PC-3 (cell line): ENCODE measurements at regions not wholly inside any gene's neighbourhood (a gene's known extent, or its start where the extent isn't known, plus 50 kb on each side); places are given as distances from the start of the nearest gene placed in this dataset.

Experiments used
- EZH2 ChIP-seq: fragments of 300-600 bp; sonication (generic); IDR thresholded peaks from one replicate; pipeline ENCODE4 v1.6.1; 2017; ENCODE audit warnings: antibody characterized with exemption, mild to moderate bottlenecking, low read length; ENCODE audit not compliant: unreplicated experiment
- EZH2phosphoT487 ChIP-seq: fragments of 300-600 bp; sonication (generic); IDR thresholded peaks from 2 replicates; pipeline ENCODE4 v1.6.1; 2018; ENCODE audit warnings: mild to moderate bottlenecking, antibody characterized with exemption, low read length, borderline replicate concordance
- TF ChIP-seq, protein P1 (sequence below): fragments of 300-600 bp; sonication (generic); conservative IDR thresholded peaks from 2 replicates; pipeline ENCODE4 v1.5.1; 2017; ENCODE audit warnings: antibody characterized with exemption, low read depth, mild to moderate bottlenecking, low read length

DNA sequence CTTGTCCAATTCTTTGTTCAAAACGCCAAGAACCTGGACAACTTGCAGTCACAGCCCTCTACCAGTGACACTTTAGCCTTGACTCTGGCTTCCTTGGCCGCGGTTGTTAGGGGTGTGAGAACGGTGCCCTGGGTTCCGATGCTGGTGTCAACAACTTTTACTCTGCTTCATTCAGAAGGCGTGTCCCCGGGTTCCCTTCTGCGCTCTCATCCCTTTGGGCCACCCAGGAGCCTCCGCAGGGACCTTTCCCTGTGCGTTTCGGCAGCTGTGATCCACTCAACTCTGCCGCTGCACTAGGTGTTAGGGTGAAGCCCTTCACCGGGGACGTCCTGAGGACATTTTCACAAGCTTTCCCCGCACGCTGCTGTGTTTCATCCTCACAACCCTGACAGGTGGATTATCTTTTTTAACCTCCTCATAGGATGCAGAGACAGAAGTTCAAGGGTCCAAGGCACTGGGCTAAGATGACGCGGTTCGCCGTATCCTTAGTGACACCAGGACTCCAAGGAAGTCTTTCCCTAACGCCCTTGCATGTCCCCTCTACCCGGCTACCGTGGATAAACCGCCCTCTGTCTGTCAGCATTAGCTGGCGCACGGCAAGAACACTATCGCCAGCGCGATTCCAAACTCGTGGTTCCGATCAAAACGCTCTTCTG is 133.5 kb upstream of the SHH start:
- TF ChIP-seq, protein P1, sequence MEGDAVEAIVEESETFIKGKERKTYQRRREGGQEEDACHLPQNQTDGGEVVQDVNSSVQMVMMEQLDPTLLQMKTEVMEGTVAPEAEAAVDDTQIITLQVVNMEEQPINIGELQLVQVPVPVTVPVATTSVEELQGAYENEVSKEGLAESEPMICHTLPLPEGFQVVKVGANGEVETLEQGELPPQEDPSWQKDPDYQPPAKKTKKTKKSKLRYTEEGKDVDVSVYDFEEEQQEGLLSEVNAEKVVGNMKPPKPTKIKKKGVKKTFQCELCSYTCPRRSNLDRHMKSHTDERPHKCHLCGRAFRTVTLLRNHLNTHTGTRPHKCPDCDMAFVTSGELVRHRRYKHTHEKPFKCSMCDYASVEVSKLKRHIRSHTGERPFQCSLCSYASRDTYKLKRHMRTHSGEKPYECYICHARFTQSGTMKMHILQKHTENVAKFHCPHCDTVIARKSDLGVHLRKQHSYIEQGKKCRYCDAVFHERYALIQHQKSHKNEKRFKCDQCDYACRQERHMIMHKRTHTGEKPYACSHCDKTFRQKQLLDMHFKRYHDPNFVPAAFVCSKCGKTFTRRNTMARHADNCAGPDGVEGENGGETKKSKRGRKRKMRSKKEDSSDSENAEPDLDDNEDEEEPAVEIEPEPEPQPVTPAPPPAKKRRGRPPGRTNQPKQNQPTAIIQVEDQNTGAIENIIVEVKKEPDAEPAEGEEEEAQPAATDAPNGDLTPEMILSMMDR, result no peak
- no peak for TF ChIP-seq EZH2phosphoT487
- TF ChIP-seq EZH2, result no peak
